Neural progenitor cell (in vitro differentiated cells): ENCODE measurements at regions not wholly inside any gene's neighbourhood (a gene's known extent, or its start where the extent isn't known, plus 50 kb on each side); places are given as distances from the start of the nearest gene placed in this dataset.

Source experiments
- DNase-seq: peaks from one replicate; pipeline ENCODE4 v3.0.0-alpha.2; 2016; ENCODE audit warnings: low spot score
- H2AFZ ChIP-seq: fragments of 200-600 bp; sonication (generic); replicated peaks from 2 replicates; pipeline ENCODE4 v1.6.1; 2016; ENCODE audit warnings: antibody characterized with exemption
- H3F3A ChIP-seq: fragments of 200-600 bp; sonication (generic); 2 replicates; pipeline ENCODE4 v1.6.1; 2016; ENCODE audit warnings: antibody characterized with exemption, low read depth
- H3K27ac ChIP-seq: fragments of 200-600 bp; sonication (generic); 2 replicates; pipeline ENCODE4 v1.5.1; 2016; ENCODE audit warnings: mild to moderate bottlenecking
- H3K27me3 ChIP-seq: fragments of 200-600 bp; sonication (generic); 2 replicates; pipeline ENCODE4 v1.6.1; 2016; ENCODE audit warnings: mild to moderate bottlenecking, moderate library complexity
- H3K36me3 ChIP-seq: fragments of 200-600 bp; sonication (generic); 2 replicates; pipeline ENCODE4 v1.5.1; 2016
- H3K4me1 ChIP-seq: fragments of 200-600 bp; sonication (generic); 2 replicates; pipeline ENCODE4 v1.6.1; 2016; ENCODE audit warnings: mixed run types
- H3K4me2 ChIP-seq: fragments of 200-600 bp; sonication (generic); 2 replicates; pipeline ENCODE4 v1.6.1; 2016
- H3K4me3 ChIP-seq: fragments of 200-600 bp; sonication (generic); 2 replicates; pipeline ENCODE4 v1.5.1; 2016
- H3K79me2 ChIP-seq: fragments of 200-600 bp; sonication (generic); 2 replicates; pipeline ENCODE4 v1.6.1; 2016; ENCODE audit warnings: low read depth
- H3K9ac ChIP-seq: fragments of 200-600 bp; sonication (generic); 2 replicates; pipeline ENCODE4 v1.6.1; 2016
- H3K9me3 ChIP-seq: fragments of 200-600 bp; sonication (generic); 2 replicates; pipeline ENCODE4 v1.5.1; 2016; ENCODE audit warnings: low read depth
- H4K20me1 ChIP-seq: fragments of 200-600 bp; sonication (generic); 2 replicates; pipeline ENCODE4 v1.6.1; 2016; ENCODE audit warnings: low read depth
- H3K27ac Mint-ChIP-seq: 3 replicates; pipeline ENCODE4 v1.8.0; 2021; ENCODE audit warnings: mixed read lengths
- H3K27me3 Mint-ChIP-seq: 2 replicates; pipeline ENCODE4 v1.8.0; 2022; ENCODE audit warnings: low read depth, mild to moderate bottlenecking, inconsistent platforms, moderate library complexity, mixed read lengths; ENCODE audit not compliant: insufficient read depth
- H3K36me3 Mint-ChIP-seq: 3 replicates; pipeline ENCODE4 v1.8.0; 2021; ENCODE audit warnings: mixed read lengths
- H3K4me1 Mint-ChIP-seq: 3 replicates; pipeline ENCODE4 v1.8.0; 2021; ENCODE audit warnings: mixed read lengths
- H3K4me3 Mint-ChIP-seq: 3 replicates; pipeline ENCODE4 v1.8.0; 2021; ENCODE audit warnings: mild to moderate bottlenecking, moderate library complexity, mixed read lengths
- H3K9me3 Mint-ChIP-seq: 3 replicates; pipeline ENCODE4 v1.8.0; 2020; ENCODE audit warnings: mixed read lengths
- EZH2 ChIP-seq: fragments of 200-600 bp; sonication (generic); IDR thresholded peaks from 2 replicates; pipeline ENCODE4 v1.6.1; 2017; ENCODE audit warnings: antibody characterized with exemption, mild to moderate bottlenecking, moderate library complexity
- EZH2phosphoT487 ChIP-seq: fragments of 200-600 bp; sonication (generic); IDR thresholded peaks from 2 replicates; pipeline ENCODE4 v1.6.1; 2017; ENCODE audit warnings: antibody characterized with exemption
- TF ChIP-seq, protein P1 (sequence below): fragments of 200-600 bp; sonication (generic); IDR thresholded peaks from 2 replicates; pipeline ENCODE4 v1.5.1; 2017; ENCODE audit warnings: antibody characterized with exemption, mild to moderate bottlenecking

DNA sequence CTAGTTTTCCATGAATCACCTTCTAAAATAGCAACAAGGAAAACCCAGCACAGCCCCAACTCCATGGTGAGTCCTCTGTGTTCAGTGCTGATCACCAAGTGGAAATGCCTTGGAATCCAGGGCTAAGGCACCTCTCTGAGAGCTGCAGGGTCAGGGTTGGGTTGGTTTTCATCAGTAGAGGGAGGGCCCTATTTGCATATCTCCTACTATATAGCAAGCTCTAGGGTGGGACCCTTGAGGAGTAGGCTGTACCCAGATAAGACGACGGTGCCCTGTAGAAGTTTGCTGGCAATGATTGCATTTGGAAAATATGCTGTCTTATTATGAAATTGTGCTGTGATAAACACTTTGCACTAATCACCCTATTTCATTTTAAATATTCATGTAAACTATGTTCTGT lies 1011.8 kb downstream of the TMEM121 start:
- H2AFZ ChIP-seq: no peak overlapping the region
- Mint-ChIP-seq H3K36me3 (no peaks in the 10 kb centered on the region), H3K27me3 (peaks cover 2% of the 10 kb centered on the region), H3K4me3 (no peak overlapping the region), H3K4me1 (no peaks in the 10 kb centered on the region), H3K9me3 (peaks cover 49% of the 10 kb centered on the region), H3K27ac (no peak overlapping the region)
- H3K79me2 ChIP-seq: no peaks in the 10 kb centered on the region
- peaks cover 19% of the 10 kb centered on the region for H3K9me3 ChIP-seq
- H3K4me1 ChIP-seq: no peaks in the 10 kb centered on the region
- H4K20me1 ChIP-seq: no peaks in the 10 kb centered on the region
- DNase-seq: no peak
- no peaks in the 10 kb centered on the region for H3K27me3 ChIP-seq
- H3F3A ChIP-seq: no peaks in the 10 kb centered on the region
- H3K4me3 ChIP-seq: no peak overlapping the region
- H3K27ac ChIP-seq: no peak overlapping the region
- TF ChIP-seq EZH2 (no peak), EZH2phosphoT487 (no peak)
- TF ChIP-seq, protein P1, sequence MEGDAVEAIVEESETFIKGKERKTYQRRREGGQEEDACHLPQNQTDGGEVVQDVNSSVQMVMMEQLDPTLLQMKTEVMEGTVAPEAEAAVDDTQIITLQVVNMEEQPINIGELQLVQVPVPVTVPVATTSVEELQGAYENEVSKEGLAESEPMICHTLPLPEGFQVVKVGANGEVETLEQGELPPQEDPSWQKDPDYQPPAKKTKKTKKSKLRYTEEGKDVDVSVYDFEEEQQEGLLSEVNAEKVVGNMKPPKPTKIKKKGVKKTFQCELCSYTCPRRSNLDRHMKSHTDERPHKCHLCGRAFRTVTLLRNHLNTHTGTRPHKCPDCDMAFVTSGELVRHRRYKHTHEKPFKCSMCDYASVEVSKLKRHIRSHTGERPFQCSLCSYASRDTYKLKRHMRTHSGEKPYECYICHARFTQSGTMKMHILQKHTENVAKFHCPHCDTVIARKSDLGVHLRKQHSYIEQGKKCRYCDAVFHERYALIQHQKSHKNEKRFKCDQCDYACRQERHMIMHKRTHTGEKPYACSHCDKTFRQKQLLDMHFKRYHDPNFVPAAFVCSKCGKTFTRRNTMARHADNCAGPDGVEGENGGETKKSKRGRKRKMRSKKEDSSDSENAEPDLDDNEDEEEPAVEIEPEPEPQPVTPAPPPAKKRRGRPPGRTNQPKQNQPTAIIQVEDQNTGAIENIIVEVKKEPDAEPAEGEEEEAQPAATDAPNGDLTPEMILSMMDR: no peak
- no peaks in the 10 kb centered on the region for H3K36me3 ChIP-seq
- no peak overlapping the region for H3K9ac ChIP-seq
- no peak overlapping the region for H3K4me2 ChIP-seq

DNA sequence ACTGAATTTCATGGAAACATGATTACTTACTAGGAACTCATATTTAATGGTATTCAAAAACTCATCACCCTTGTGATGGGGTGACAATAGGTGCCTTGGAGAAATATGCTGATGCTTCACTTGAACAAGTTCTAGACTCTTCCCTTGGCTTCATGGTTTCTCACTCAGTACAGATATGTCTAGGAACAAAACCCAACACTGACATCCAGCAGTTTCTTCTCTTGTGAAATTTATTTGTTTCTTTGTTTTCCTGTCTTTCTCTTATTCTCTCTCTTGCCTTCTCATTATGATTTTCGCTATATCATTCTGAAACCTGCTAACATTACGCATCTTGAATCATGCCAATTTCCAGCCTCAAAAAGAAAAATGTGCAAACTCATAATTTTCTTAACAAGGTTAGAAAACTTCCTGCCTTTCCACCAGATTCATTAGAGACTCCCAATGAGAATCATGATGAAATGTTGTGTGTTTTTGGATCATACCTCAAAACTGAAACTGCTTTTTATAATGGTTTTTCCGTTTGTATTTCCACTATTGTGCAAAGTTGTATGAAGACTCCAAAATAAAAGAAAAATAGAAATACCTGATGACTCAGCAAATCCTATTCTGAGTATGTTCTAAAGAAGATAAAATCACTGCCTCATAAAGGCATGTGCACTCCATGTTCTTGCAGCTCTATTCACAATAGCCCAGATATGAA lies 1021.5 kb downstream of the TMEM121 start:
- DNase-seq: no peak

DNA sequence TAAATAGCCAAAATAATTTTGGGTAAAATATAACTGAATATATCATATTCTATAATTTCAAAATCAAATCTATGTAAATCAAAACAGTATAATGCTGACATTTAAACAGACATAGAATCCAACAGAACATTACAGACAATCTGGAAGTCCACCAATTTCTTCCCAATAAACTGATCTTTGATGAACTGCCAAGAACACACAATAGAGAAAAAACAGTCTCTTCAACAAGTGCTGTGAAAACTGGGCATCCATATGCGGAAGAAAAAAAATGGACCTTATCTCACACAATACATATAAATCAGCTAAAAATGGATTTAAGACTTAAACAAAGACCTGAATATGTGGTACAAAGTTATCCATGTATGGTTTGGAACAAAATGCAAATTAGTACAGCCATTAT lies 1022.7 kb downstream of the TMEM121 start:
- Mint-ChIP-seq H3K27ac (no peak overlapping the region), H3K36me3 (no peaks in the 10 kb centered on the region), H3K4me3 (no peak overlapping the region), H3K9me3 (peaks cover 43% of the 10 kb centered on the region), H3K4me1 (no peaks in the 10 kb centered on the region), H3K27me3 (no peaks in the 10 kb centered on the region)
- no peaks in the 10 kb centered on the region for H3K27me3 ChIP-seq
- DNase-seq: no peak
- H3K4me1 ChIP-seq: no peaks in the 10 kb centered on the region
- TF ChIP-seq EZH2phosphoT487: no peak
- no peak for TF ChIP-seq EZH2
- TF ChIP-seq, protein P1: no peak
- H3K4me3 ChIP-seq: no peak overlapping the region
- no peaks in the 10 kb centered on the region for H3K79me2 ChIP-seq
- H2AFZ ChIP-seq: no peak overlapping the region
- H3K36me3 ChIP-seq: no peaks in the 10 kb centered on the region
- H3K27ac ChIP-seq: no peak overlapping the region
- peaks cover 40% of the 10 kb centered on the region for H3K9me3 ChIP-seq
- H3K9ac ChIP-seq: no peak overlapping the region
- H4K20me1 ChIP-seq: no peaks in the 10 kb centered on the region
- no peak overlapping the region for H3K4me2 ChIP-seq
- no peaks in the 10 kb centered on the region for H3F3A ChIP-seq

More for the DNA sequence above, 1021.5 kb downstream of the TMEM121 start:
- Histone ChIP-seq H3F3A (no peaks in the 10 kb centered on the region), H3K4me2 (no peak overlapping the region), H3K27ac (no peak overlapping the region), H3K4me1 (no peaks in the 10 kb centered on the region), H4K20me1 (no peaks in the 10 kb centered on the region), H3K9me3 (peaks cover 38% of the 10 kb centered on the region), H3K36me3 (no peaks in the 10 kb centered on the region), H3K9ac (no peak overlapping the region), H3K79me2 (no peaks in the 10 kb centered on the region), H3K4me3 (no peak overlapping the region), H2AFZ (no peak overlapping the region), H3K27me3 (no peaks in the 10 kb centered on the region)
- Mint-ChIP-seq H3K27me3 (no peaks in the 10 kb centered on the region), H3K4me1 (no peaks in the 10 kb centered on the region), H3K9me3 (peaks cover 39% of the 10 kb centered on the region), H3K36me3 (no peaks in the 10 kb centered on the region), H3K27ac (no peak overlapping the region), H3K4me3 (no peak overlapping the region)
- TF ChIP-seq EZH2phosphoT487 (no peak), EZH2 (no peak)
- TF ChIP-seq, protein P1: no peak
